ENCODE measurements at regions not wholly inside any gene's neighbourhood (a gene's known extent, or its start where the extent isn't known, plus 50 kb on each side); places are given as distances from the start of the nearest gene placed in this dataset.
A peak's percentile ranks its signal among the peaks of the same experiment; 100 is the strongest.

DNA sequence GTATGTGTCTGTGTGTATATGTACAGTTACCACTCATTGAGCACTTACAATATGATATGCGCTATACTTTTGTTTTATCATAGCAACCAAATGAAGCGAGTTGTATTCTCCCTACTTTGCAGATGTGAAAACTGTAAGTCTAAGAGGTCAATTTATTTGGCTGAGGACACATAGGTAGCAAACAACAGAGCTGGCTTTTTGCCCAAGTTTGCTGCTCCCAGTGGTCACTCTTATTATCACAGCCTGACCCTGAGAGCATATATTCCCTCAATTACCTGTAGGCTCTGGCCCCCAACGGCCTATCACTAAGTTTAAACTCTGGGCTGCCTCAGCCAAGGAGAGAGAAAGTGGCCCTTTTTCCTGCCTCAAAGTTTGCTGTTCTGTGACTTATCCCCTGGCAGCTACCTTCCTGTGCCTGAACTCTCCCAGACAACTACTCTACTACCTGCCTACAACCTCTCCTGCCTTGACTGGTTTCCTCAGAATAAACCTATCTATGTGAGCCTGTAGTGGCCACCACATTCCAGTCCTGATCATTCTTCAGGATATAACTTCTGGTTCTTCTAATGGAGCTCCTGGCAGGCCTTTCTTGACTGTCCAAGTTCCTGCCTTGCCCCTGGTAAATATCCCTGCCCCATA lies 221.8 kb downstream of the FRK start:
- TF ChIP-seq, protein P1, sequence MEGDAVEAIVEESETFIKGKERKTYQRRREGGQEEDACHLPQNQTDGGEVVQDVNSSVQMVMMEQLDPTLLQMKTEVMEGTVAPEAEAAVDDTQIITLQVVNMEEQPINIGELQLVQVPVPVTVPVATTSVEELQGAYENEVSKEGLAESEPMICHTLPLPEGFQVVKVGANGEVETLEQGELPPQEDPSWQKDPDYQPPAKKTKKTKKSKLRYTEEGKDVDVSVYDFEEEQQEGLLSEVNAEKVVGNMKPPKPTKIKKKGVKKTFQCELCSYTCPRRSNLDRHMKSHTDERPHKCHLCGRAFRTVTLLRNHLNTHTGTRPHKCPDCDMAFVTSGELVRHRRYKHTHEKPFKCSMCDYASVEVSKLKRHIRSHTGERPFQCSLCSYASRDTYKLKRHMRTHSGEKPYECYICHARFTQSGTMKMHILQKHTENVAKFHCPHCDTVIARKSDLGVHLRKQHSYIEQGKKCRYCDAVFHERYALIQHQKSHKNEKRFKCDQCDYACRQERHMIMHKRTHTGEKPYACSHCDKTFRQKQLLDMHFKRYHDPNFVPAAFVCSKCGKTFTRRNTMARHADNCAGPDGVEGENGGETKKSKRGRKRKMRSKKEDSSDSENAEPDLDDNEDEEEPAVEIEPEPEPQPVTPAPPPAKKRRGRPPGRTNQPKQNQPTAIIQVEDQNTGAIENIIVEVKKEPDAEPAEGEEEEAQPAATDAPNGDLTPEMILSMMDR (IDR thresholded peaks at IDR 0.05; ENCODE audit: low read length): peak; percentile 54; the same call in 1 of the 2 replicates
- TF ChIP-seq EZH2 (IDR thresholded peaks at IDR 0.05; ENCODE audit: borderline replicate concordance, low read length): no peak

All from OCI-LY1 (cell line).